Suprapubic skin (tissue), 4 donors: ENCODE measurements at regions not wholly inside any gene's neighbourhood (a gene's known extent, or its start where the extent isn't known, plus 50 kb on each side); places are given as distances from the start of the nearest gene placed in this dataset.

Experiments
- DNase-seq, 2 donors: peaks; one replicate each; pipeline ENCODE4 v3.0.0-alpha.2; 2019; ENCODE audit warnings: low spot score in 2 of 2
- H3K27ac ChIP-seq: fragments of 200-600 bp; sonication (generic); one replicate; pipeline ENCODE4 v1.5.1; 2019
- H3K27me3 ChIP-seq: fragments of 200-600 bp; sonication (generic); one replicate; pipeline ENCODE4 v1.5.1; 2019
- H3K36me3 ChIP-seq: fragments of 200-600 bp; sonication (generic); one replicate; pipeline ENCODE4 v1.5.1; 2019
- H3K4me1 ChIP-seq: fragments of 200-600 bp; sonication (generic); one replicate; pipeline ENCODE4 v1.5.1; 2019
- H3K4me3 ChIP-seq: fragments of 200-600 bp; sonication (generic); one replicate; pipeline ENCODE4 v1.5.1; 2019; ENCODE audit warnings: mild to moderate bottlenecking
- H3K9me3 ChIP-seq: fragments of 200-600 bp; sonication (generic); one replicate; pipeline ENCODE4 v1.5.1; 2019
- CTCF ChIP-seq, 2 donors: fragments of 200-600 bp in 1 of 2; fragments of 450-650 bp in 1 of 2; sonication (generic) in 1 of 2; IDR thresholded peaks; one replicate each; pipeline ENCODE4 v1.5.1; 2016 to 2019; ENCODE audit warnings: antibody characterized with exemption in 2 of 2, mild to moderate bottlenecking in 1 of 2, moderate library complexity in 1 of 2
- EP300 ChIP-seq: sonication (generic); formaldehyde crosslinking; IDR thresholded peaks from one replicate; pipeline ENCODE4 v1.6.1; 2017; ENCODE audit warnings: antibody characterized with exemption
- POLR2A ChIP-seq, 2 donors: fragments of 450-650 bp; IDR thresholded peaks; one replicate each; pipeline ENCODE4 v1.6.1; 2017; ENCODE audit warnings: antibody characterized with exemption in 2 of 2, mild to moderate bottlenecking in 2 of 2, moderate library complexity in 2 of 2
- POLR2AphosphoS5 ChIP-seq, 3 donors: sonication (generic); formaldehyde crosslinking; IDR thresholded peaks; one replicate each; pipeline ENCODE4 v1.6.1; 2017; ENCODE audit warnings: antibody characterized with exemption in 3 of 3
- WGBS: methylation state at CpG from one replicate; pipeline ENCODE4 v1.1.5; 2018; 5-methylcytosine and 5-hydroxymethylcytosine counted together

- no peak for TF ChIP-seq POLR2A (IDR thresholded peaks at IDR 0.05)
- TF ChIP-seq CTCF (IDR thresholded peaks at IDR 0.05): no peak
- TF ChIP-seq POLR2AphosphoS5 (IDR thresholded peaks at IDR 0.05): no peak
- TF ChIP-seq EP300: no peak
- H3K9me3 ChIP-seq: no peaks in the 10 kb centered on the region
- H3K4me3 ChIP-seq: no peak overlapping the region
- no peaks in the 10 kb centered on the region for H3K27me3 ChIP-seq
- WGBS: 92% methylated on average over 2 of the region's 2 CpGs
- no peaks in the 10 kb centered on the region for H3K36me3 ChIP-seq
- H3K27ac ChIP-seq: no peak overlapping the region
- H3K4me1 ChIP-seq: no peaks in the 10 kb centered on the region
- DNase-seq: no peak
Measured at GRCh38 chr11:113626736-113627135, 79.4 kb downstream of the TMPRSS5 start.

GRCh38 chr11:113623114-113623513 is 83.0 kb downstream of the TMPRSS5 start:
- no peaks in the 10 kb centered on the region for H3K9me3 ChIP-seq
- 93% methylated on average over 1 of the region's 1 CpG for WGBS
- TF ChIP-seq POLR2A (IDR thresholded peaks at IDR 0.05) (no peak), POLR2AphosphoS5 (IDR thresholded peaks at IDR 0.05) (no peak), CTCF (IDR thresholded peaks at IDR 0.05) (no peak), EP300 (no peak)
- H3K27ac ChIP-seq: no peak overlapping the region
- no peaks in the 10 kb centered on the region for H3K36me3 ChIP-seq
- DNase-seq: no peak
- no peaks in the 10 kb centered on the region for H3K27me3 ChIP-seq
- H3K4me3 ChIP-seq: no peak overlapping the region
- H3K4me1 ChIP-seq: no peaks in the 10 kb centered on the region

GRCh38 chr11:113618360-113618759 is 87.7 kb downstream of the TMPRSS5 start:
- WGBS: 72% methylated on average over 2 of the region's 2 CpGs
- Histone ChIP-seq H3K9me3 (no peaks in the 10 kb centered on the region), H3K4me3 (no peak overlapping the region), H3K36me3 (no peaks in the 10 kb centered on the region), H3K27ac (no peak overlapping the region), H3K27me3 (no peaks in the 10 kb centered on the region), H3K4me1 (no peaks in the 10 kb centered on the region)
- TF ChIP-seq CTCF (IDR thresholded peaks at IDR 0.05): no peak
- TF ChIP-seq POLR2A (IDR thresholded peaks at IDR 0.05): no peak
- no peak for TF ChIP-seq EP300
- no peak for TF ChIP-seq POLR2AphosphoS5 (IDR thresholded peaks at IDR 0.05)
- no peak for DNase-seq

GRCh38 chr11:113615773-113616172 is 90.3 kb downstream of the TMPRSS5 start:
- no peaks in the 10 kb centered on the region for H3K36me3 ChIP-seq
- no peaks in the 10 kb centered on the region for H3K9me3 ChIP-seq
- 28% methylated on average over 1 of the region's 1 CpG for WGBS
- TF ChIP-seq CTCF (IDR thresholded peaks at IDR 0.05) (no peak), POLR2AphosphoS5 (IDR thresholded peaks at IDR 0.05) (no peak), POLR2A (IDR thresholded peaks at IDR 0.05) (no peak), EP300 (no peak)
- H3K27me3 ChIP-seq: no peaks in the 10 kb centered on the region
- no peak overlapping the region for H3K27ac ChIP-seq
- DNase-seq: no peak
- no peak overlapping the region for H3K4me3 ChIP-seq
- H3K4me1 ChIP-seq: no peaks in the 10 kb centered on the region

GRCh38 chr11:113615098-113615497 is 91.0 kb downstream of the TMPRSS5 start:
- no peak for DNase-seq
- Histone ChIP-seq H3K27me3 (no peaks in the 10 kb centered on the region), H3K4me1 (no peaks in the 10 kb centered on the region), H3K9me3 (no peaks in the 10 kb centered on the region), H3K27ac (no peak overlapping the region), H3K4me3 (no peak overlapping the region), H3K36me3 (no peaks in the 10 kb centered on the region)
- TF ChIP-seq EP300: no peak
- 59% methylated on average over 3 of the region's 3 CpGs for WGBS

- Histone ChIP-seq H3K4me1 (no peaks in the 10 kb centered on the region), H3K4me3 (no peak overlapping the region), H3K9me3 (no peaks in the 10 kb centered on the region), H3K27me3 (no peaks in the 10 kb centered on the region), H3K36me3 (no peaks in the 10 kb centered on the region), H3K27ac (no peak overlapping the region)
- no peak for DNase-seq
- TF ChIP-seq EP300: no peak
- TF ChIP-seq CTCF (IDR thresholded peaks at IDR 0.05): no peak
- no peak for TF ChIP-seq POLR2AphosphoS5 (IDR thresholded peaks at IDR 0.05)
- no peak for TF ChIP-seq POLR2A (IDR thresholded peaks at IDR 0.05)
- WGBS: 86% methylated on average over 2 of the region's 2 CpGs
Measured at GRCh38 chr11:113614097-113614496, 92.0 kb downstream of the TMPRSS5 start.
